Esophagus muscularis mucosa (tissue), 4 donors: ENCODE measurements at regions not wholly inside any gene's neighbourhood (a gene's known extent, or its start where the extent isn't known, plus 50 kb on each side); places are given as distances from the start of the nearest gene placed in this dataset.

Experiments
- DNase-seq: peaks from one replicate; pipeline ENCODE4 v3.0.0-alpha.2; 2017; ENCODE audit errors: extremely low spot score
- H3K27ac ChIP-seq, 4 donors: fragments of 200-600 bp; sonication (generic); replicated peaks in 1 of 4; 1 replicate in 3 of 4; 2 replicates in 1 of 4; pipeline ENCODE4 v1.5.1; 2016 to 2019; ENCODE audit warnings: mild to moderate bottlenecking in 1 of 4
- H3K27me3 ChIP-seq, 4 donors: fragments of 200-600 bp; sonication (generic); one replicate each; pipeline versions ENCODE4 v1.5.1 to v1.6.0; 2016 to 2019
- H3K36me3 ChIP-seq, 4 donors: fragments of 200-600 bp; sonication (generic); one replicate each; pipeline ENCODE4 v1.5.1; 2016 to 2019
- H3K4me1 ChIP-seq, 4 donors: fragments of 200-600 bp; sonication (generic); one replicate each; pipeline ENCODE4 v1.5.1; 2016 to 2019
- H3K4me3 ChIP-seq, 4 donors: fragments of 200-600 bp; sonication (generic); 1 replicate in 2 of 4; 2 replicates in 2 of 4; pipeline ENCODE4 v1.5.1; 2016 to 2019; ENCODE audit warnings: mild to moderate bottlenecking in 4 of 4, moderate library complexity in 1 of 4
- H3K9me3 ChIP-seq, 4 donors: fragments of 200-600 bp; sonication (generic); 1 replicate in 3 of 4; 2 replicates in 1 of 4; pipeline ENCODE4 v1.5.1; 2016 to 2019
- EP300 ChIP-seq: sonication (generic); formaldehyde crosslinking; IDR thresholded peaks from one replicate; pipeline ENCODE4 v1.6.1; 2017; ENCODE audit warnings: antibody characterized with exemption
- POLR2A ChIP-seq: fragments of 450-650 bp; IDR thresholded peaks from one replicate; pipeline ENCODE4 v1.6.1; 2017; ENCODE audit warnings: antibody characterized with exemption, moderate library complexity, mild to moderate bottlenecking, low read depth
- POLR2AphosphoS5 ChIP-seq, 2 donors: sonication (generic); formaldehyde crosslinking; IDR thresholded peaks; one replicate each; pipeline ENCODE4 v1.6.1; 2017; ENCODE audit warnings: antibody characterized with exemption in 2 of 2
- WGBS: methylation state at CpG from one replicate; pipeline ENCODE4 v1.1.5; 2018; 5-methylcytosine and 5-hydroxymethylcytosine counted together
- intact Hi-C: fragments of 100-400 bp; cut with DNase I; formaldehyde crosslinking; loops from one replicate; pipeline ENCODE4 v1.15.1; 2023
- TF ChIP-seq, protein P1 (sequence below), 3 experiments: fragments of 200-600 bp in 2 of 3; fragments of 450-650 bp in 1 of 3; sonication (generic) in 2 of 3; IDR thresholded peaks; one replicate each; pipeline ENCODE4 v1.5.1; 2017 to 2019; ENCODE audit warnings: antibody characterized with exemption in 3 of 3, mild to moderate bottlenecking in 2 of 3, moderate library complexity in 1 of 3

DNA sequence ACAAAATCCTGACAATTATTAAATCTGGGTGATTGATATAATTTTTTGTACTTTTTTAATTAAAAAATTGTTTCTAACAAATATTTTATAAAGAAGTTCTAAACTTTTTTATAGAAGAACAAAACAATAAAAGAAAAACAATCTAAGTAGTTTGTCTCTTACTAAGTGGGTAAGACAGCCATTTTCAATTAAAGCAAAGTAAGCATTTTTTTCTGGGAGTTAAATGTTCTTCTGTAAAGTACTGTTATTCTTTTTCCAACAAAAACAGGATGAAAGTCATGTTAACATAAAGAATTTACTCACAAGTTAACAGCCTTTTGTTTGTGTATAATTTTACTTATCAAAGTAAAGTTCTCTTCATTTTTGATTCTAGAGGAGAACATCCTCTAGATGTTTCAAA is 1029.9 kb downstream of the JRKL start:
- Histone ChIP-seq H3K4me3 (no peak overlapping the region), H3K27ac (no peak overlapping the region), H3K9me3 (no peaks in the 10 kb centered on the region), H3K27me3 (no peaks in the 10 kb centered on the region), H3K36me3 (no peaks in the 10 kb centered on the region), H3K4me1 (no peaks in the 10 kb centered on the region)
- DNase-seq: no peak
- intact Hi-C loops: no loop called here
- TF ChIP-seq POLR2AphosphoS5 (IDR thresholded peaks at IDR 0.05) (no peak), POLR2A (no peak), EP300 (no peak)
- TF ChIP-seq, protein P1, sequence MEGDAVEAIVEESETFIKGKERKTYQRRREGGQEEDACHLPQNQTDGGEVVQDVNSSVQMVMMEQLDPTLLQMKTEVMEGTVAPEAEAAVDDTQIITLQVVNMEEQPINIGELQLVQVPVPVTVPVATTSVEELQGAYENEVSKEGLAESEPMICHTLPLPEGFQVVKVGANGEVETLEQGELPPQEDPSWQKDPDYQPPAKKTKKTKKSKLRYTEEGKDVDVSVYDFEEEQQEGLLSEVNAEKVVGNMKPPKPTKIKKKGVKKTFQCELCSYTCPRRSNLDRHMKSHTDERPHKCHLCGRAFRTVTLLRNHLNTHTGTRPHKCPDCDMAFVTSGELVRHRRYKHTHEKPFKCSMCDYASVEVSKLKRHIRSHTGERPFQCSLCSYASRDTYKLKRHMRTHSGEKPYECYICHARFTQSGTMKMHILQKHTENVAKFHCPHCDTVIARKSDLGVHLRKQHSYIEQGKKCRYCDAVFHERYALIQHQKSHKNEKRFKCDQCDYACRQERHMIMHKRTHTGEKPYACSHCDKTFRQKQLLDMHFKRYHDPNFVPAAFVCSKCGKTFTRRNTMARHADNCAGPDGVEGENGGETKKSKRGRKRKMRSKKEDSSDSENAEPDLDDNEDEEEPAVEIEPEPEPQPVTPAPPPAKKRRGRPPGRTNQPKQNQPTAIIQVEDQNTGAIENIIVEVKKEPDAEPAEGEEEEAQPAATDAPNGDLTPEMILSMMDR (IDR thresholded peaks at IDR 0.05): no peak

DNA sequence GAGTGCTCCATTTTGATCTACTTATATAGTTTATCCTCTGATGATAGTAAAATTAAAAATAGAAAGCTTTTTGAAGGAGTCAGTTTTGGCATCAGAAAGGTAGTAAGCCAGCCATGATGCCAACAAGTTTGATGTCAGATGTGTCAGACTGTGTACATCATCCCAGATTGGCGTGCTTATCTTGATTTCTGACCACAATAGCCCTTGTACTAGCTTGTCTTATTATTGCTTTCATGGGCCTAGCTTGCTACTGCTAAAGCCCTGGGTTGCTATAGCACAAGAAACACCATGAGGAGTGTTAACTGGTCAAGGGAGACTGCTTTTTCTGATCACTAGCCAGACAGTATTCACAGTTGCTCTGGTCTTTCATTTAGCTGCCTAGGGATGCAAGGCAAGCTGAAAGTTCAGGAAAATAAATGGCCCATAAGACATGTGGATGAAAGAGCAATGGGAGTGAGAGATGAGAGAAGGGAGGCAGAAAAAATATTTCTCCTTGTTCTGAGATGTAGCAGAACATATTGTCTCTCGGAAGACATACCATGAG is 1038.5 kb downstream of the JRKL start:
- H3K27me3 ChIP-seq: no peaks in the 10 kb centered on the region
- no peaks in the 10 kb centered on the region for H3K4me1 ChIP-seq
- TF ChIP-seq POLR2A: no peak
- TF ChIP-seq, protein P1 (IDR thresholded peaks at IDR 0.05): no peak
- no peak for TF ChIP-seq POLR2AphosphoS5 (IDR thresholded peaks at IDR 0.05)
- TF ChIP-seq EP300: no peak
- 81% methylated on average over 2 of the region's 2 CpGs for WGBS
- no peak for DNase-seq
- no peaks in the 10 kb centered on the region for H3K36me3 ChIP-seq
- H3K4me3 ChIP-seq: no peak overlapping the region
- no peak overlapping the region for H3K27ac ChIP-seq
- no peaks in the 10 kb centered on the region for H3K9me3 ChIP-seq
- intact Hi-C loops: no loop called here

DNA sequence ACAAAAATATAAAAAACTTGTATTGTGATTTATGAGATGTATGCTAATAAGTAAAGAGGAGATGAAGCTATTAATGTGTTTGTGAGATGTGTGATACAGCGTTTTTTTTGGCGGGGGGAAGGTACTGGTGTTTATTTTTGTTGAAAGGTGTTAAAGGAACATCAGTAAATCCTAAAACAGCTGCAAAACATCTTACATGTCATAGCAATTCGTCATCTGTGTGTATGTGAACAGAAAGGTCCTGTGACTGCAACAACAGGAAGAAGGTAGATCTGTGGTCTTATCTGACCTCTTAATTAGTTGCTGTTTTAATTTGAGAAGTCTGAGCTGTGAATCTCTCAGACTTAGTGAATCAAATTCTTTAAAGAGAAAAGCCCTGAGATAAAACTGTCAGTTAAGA is 1041.1 kb downstream of the JRKL start:
- intact Hi-C loops: no loop called here
- no peak for DNase-seq
- 40% methylated on average over 3 of the region's 3 CpGs for WGBS
- H3K36me3 ChIP-seq: no peaks in the 10 kb centered on the region
- H3K4me1 ChIP-seq: no peaks in the 10 kb centered on the region
- no peaks in the 10 kb centered on the region for H3K9me3 ChIP-seq
- no peaks in the 10 kb centered on the region for H3K27me3 ChIP-seq
- no peak overlapping the region for H3K4me3 ChIP-seq
- TF ChIP-seq POLR2A: no peak
- TF ChIP-seq POLR2AphosphoS5 (IDR thresholded peaks at IDR 0.05): no peak
- no peak overlapping the region for H3K27ac ChIP-seq

DNA sequence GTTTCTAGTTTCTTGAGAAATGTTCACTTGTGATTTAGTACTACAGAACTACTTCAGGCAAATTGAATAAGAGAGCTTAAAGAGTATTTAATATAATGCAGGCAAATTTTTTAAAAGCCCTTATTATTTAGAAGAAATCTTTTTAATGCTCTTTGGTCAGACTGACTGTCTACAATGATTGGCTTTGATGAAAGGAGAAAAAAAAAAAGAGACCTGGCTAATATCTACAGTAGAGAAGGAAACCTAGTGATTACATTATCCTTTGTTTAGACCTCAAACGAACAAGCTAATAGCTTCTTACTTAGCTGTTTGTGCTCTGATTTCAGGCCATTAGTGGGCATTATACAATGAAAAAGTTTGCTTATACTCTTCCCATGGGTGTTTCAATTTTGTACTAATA is 1043.1 kb downstream of the JRKL start:
- Histone ChIP-seq H3K27me3 (no peaks in the 10 kb centered on the region), H3K4me3 (no peak overlapping the region), H3K4me1 (no peaks in the 10 kb centered on the region), H3K27ac (no peak overlapping the region), H3K36me3 (no peaks in the 10 kb centered on the region), H3K9me3 (no peaks in the 10 kb centered on the region)
- DNase-seq: no peak
- WGBS: 74% methylated on average over 1 of the region's 1 CpG
- no peak for TF ChIP-seq EP300
- no peak for TF ChIP-seq POLR2A
- TF ChIP-seq POLR2AphosphoS5 (IDR thresholded peaks at IDR 0.05): no peak
- TF ChIP-seq, protein P1 (IDR thresholded peaks at IDR 0.05): no peak
- intact Hi-C loops: no loop called here

DNA sequence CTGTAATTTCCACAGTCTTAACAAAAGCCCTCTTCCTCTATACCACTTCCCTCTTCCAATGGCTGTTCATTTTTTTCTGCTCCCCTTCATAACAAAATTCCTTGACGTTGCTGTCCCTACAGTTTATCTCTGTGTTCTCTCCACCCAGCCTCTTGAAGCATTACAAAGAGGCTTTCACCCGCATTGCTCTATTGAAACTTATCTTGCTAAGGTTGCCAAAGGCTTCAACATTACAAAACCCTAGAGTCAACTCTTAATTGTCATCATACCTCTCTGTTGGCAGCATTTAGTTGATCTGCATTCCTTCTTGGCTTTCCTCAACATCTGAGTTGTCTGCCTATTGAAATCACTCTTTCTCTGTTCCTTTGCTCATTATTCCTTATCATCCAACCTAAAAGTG is 1055.7 kb downstream of the JRKL start:
- intact Hi-C loops: no loop called here
- peaks cover 0 to 3% (median 0%) of the 10 kb centered on the region in 4 donors for H3K9me3 ChIP-seq
- TF ChIP-seq POLR2AphosphoS5 (IDR thresholded peaks at IDR 0.05) (no peak), EP300 (no peak)
- TF ChIP-seq, protein P1 (IDR thresholded peaks at IDR 0.05): no peak
- no peaks in the 10 kb centered on the region for H3K27me3 ChIP-seq
- H3K4me1 ChIP-seq: no peaks in the 10 kb centered on the region
- WGBS: 56% methylated on average over 2 of the region's 2 CpGs
- no peak overlapping the region for H3K4me3 ChIP-seq
- H3K36me3 ChIP-seq: no peaks in the 10 kb centered on the region
- H3K27ac ChIP-seq: no peak overlapping the region
- no peak for DNase-seq
